Bronchial epithelial cell (primary cell): ENCODE measurements at regions not wholly inside any gene's neighbourhood (a gene's known extent, or its start where the extent isn't known, plus 50 kb on each side); places are given as distances from the start of the nearest gene placed in this dataset.
A peak's percentile ranks its signal among the peaks of the same experiment; 100 is the strongest.

ENCODE experiments used
- DNase-seq: peaks from one replicate; pipeline ENCODE4 v3.0.0-alpha.2; 2010; ENCODE audit warnings: low read depth
- FAIRE-seq: peaks from 2 replicates; lab custom pipeline; 2011; peaks lifted over from hg19 to GRCh38; lab: Jason Lieb, UNC
- H3K27me3 ChIP-seq: 2 replicates; pipeline ENCODE4 v1.5.1; 2011; ENCODE audit warnings: low read length; ENCODE audit not compliant: control insufficient read depth, insufficient read depth
- H3K36me3 ChIP-seq: 2 replicates; pipeline ENCODE4 v1.5.1; 2011; ENCODE audit warnings: low read length; ENCODE audit not compliant: control insufficient read depth, insufficient read depth
- H3K4me3 ChIP-seq: 2 replicates; pipeline ENCODE4 v1.5.1; 2011; ENCODE audit warnings: mild to moderate bottlenecking, low read depth, low read length, control low read depth
- TF ChIP-seq, protein P1 (sequence below): IDR thresholded peaks from 2 replicates; pipeline ENCODE4 v1.5.1; 2011; ENCODE audit warnings: mild to moderate bottlenecking, moderate library complexity, low read length, control low read depth, inconsistent platforms; ENCODE audit not compliant: insufficient read depth, severe bottlenecking

GRCh38 chr5:4129523-4129922 lies 533.9 kb downstream of the IRX1 start:
- FAIRE-seq (no peak), DNase-seq (no peak)
- Histone ChIP-seq H3K27me3 (no peaks in the 10 kb centered on the region), H3K36me3 (no peaks in the 10 kb centered on the region), H3K4me3 (no peak overlapping the region)
- TF ChIP-seq, protein P1, sequence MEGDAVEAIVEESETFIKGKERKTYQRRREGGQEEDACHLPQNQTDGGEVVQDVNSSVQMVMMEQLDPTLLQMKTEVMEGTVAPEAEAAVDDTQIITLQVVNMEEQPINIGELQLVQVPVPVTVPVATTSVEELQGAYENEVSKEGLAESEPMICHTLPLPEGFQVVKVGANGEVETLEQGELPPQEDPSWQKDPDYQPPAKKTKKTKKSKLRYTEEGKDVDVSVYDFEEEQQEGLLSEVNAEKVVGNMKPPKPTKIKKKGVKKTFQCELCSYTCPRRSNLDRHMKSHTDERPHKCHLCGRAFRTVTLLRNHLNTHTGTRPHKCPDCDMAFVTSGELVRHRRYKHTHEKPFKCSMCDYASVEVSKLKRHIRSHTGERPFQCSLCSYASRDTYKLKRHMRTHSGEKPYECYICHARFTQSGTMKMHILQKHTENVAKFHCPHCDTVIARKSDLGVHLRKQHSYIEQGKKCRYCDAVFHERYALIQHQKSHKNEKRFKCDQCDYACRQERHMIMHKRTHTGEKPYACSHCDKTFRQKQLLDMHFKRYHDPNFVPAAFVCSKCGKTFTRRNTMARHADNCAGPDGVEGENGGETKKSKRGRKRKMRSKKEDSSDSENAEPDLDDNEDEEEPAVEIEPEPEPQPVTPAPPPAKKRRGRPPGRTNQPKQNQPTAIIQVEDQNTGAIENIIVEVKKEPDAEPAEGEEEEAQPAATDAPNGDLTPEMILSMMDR = no peak

DNA sequence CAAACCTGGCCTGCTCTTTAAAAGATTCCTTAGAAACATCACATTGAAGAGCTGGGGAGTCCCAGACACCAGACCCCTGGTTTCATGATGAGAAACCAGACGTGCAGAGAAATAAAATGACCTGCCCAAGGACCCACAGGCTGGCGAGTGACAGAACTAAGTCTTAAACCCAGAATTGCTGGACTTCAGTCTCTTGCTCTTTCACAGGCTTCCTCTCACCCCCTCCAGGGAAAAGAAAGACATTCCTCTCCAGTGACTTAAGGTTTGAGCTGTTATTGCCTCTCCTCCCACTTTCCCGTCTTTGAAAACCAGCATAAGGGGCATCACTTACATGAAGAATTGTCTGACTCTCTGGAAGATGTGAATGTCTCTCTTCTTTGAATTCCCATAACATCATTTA lies 535.2 kb downstream of the IRX1 start:
- no peak for FAIRE-seq
- Histone ChIP-seq H3K4me3 (no peak overlapping the region), H3K27me3 (no peaks in the 10 kb centered on the region), H3K36me3 (no peaks in the 10 kb centered on the region)
- TF ChIP-seq, protein P1 = no peak
- no peak for DNase-seq

DNA sequence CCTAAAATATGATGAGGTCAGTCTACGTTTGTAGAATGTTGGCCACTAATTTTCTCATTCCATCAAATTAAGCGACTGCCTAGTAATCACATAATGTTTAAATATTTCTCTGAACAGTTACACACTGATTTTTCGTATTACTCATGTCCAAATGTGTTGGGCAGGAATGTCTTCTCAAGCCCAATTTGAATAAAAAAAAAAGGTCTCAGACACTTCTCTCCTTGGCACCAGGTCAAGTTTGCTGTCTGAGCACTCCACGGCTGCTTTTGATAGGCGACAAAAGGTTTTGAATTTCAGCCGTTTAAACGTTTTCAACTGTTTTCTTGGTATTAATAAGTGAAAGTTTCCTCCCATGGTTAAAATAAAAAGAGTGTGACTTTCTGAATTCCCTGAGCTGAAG lies 542.1 kb downstream of the IRX1 start:
- H3K4me3 ChIP-seq = no peak overlapping the region
- FAIRE-seq (no peak), DNase-seq (no peak)
- H3K36me3 ChIP-seq = no peaks in the 10 kb centered on the region
- TF ChIP-seq, protein P1 = no peak
- H3K27me3 ChIP-seq = no peaks in the 10 kb centered on the region

- FAIRE-seq = no peak
- H3K4me3 ChIP-seq = no peak overlapping the region
- H3K27me3 ChIP-seq = no peaks in the 10 kb centered on the region
- H3K36me3 ChIP-seq = no peaks in the 10 kb centered on the region
- DNase-seq = no peak
- TF ChIP-seq, protein P1 = no peak
Measured at GRCh38 chr5:4142842-4143241, 547.2 kb downstream of the IRX1 start.

DNA sequence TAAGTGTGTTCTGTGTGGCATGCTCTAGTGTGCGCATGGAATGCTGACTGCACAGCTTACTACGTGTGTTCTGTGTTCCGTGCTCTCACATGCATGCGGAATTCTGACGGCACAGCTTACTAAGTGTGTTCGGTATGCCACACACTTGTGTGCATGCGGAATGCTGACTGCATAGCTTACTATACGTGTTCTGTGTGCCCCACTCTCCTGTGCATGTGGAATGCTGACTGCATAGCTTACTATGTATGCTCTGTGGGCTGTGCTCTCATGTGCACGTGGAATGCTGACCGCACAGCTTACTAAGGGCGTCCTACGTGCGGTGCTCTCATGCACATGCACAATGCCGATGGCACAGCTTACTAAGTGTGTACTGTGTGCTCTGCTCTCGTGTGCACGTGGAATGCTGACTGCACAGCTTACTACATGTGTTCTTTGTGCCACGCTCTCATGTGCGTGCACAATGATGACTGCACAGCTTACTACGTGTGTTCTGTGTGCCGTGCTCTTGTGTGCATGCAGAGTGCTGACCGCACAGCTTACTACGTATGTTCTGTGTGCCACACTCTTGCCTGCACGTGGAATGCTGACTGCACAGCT lies 548.9 kb downstream of the IRX1 start:
- Histone ChIP-seq H3K36me3 (no peaks in the 10 kb centered on the region), H3K4me3 (no peak overlapping the region), H3K27me3 (no peaks in the 10 kb centered on the region)
- DNase-seq = no peak
- FAIRE-seq = peak; percentile 90
- TF ChIP-seq, protein P1 = no peak

DNA sequence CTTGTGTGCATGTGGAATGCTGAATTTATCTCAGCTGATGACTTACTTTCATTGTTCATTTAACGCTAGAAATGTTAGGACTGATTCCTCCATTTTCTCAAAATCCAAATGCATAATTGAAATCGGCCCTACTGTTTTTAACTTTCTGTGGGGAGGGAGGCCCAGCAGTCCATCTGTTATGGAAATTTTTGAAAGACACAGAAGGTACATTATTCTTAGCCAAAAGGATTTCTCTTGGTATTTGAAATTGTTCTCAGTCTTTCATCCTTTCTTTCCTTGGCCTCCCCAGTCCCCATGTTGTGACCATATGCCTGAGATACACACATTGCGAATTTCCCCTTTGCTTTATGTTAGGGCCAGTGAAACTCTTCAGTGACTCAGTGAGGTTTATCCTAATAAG lies 549.9 kb downstream of the IRX1 start:
- no peak for DNase-seq
- TF ChIP-seq, protein P1 = no peak
- no peak for FAIRE-seq
- no peaks in the 10 kb centered on the region for H3K27me3 ChIP-seq
- no peaks in the 10 kb centered on the region for H3K36me3 ChIP-seq
- no peak overlapping the region for H3K4me3 ChIP-seq
